Epithelial cell of proximal tubule (primary cell): ENCODE measurements at regions not wholly inside any gene's neighbourhood (a gene's known extent, or its start where the extent isn't known, plus 50 kb on each side); places are given as distances from the start of the nearest gene placed in this dataset.
A peak's percentile ranks its signal among the peaks of the same experiment; 100 is the strongest.

Source experiments
- DNase-seq: peaks from one replicate; pipeline ENCODE4 v3.0.0-alpha.2; 2011; ENCODE audit warnings: low read depth
- H3K4me3 ChIP-seq: 2 replicates; pipeline ENCODE4 v1.5.1; 2011; ENCODE audit warnings: low read depth, mild to moderate bottlenecking, low read length
- CTCF ChIP-seq: conservative IDR thresholded peaks from 2 replicates; pipeline ENCODE4 v1.5.1; 2012; ENCODE audit warnings: low read depth, mild to moderate bottlenecking, low read length

- H3K4me3 ChIP-seq: no peak overlapping the region
- DNase-seq: peak; percentile 12
- TF ChIP-seq CTCF: no peak
Measured at GRCh38 chrX:7286168-7286837, 138.3 kb upstream of the PUDP start.

GRCh38 chrX:7285765-7286164 lies 137.8 kb upstream of the PUDP start:
- no peak overlapping the region for H3K4me3 ChIP-seq
- no peak for TF ChIP-seq CTCF
- DNase-seq: no peak

- no peak for DNase-seq
- no peak for TF ChIP-seq CTCF
Measured at GRCh38 chrX:7283741-7284140, 135.8 kb upstream of the PUDP start.

GRCh38 chrX:7280520-7280919 lies 132.6 kb upstream of the PUDP start:
- no peak for TF ChIP-seq CTCF
- DNase-seq: no peak
- H3K4me3 ChIP-seq: no peak overlapping the region

More at GRCh38 chrX:7283741-7284140, 135.8 kb upstream of the PUDP start:
- H3K4me3 ChIP-seq: no peak overlapping the region

GRCh38 chrX:7272346-7272745 lies 124.4 kb upstream of the PUDP start:
- TF ChIP-seq CTCF: no peak
- DNase-seq: no peak

GRCh38 chrX:7270933-7271332 lies 123.0 kb upstream of the PUDP start:
- DNase-seq: no peak
- TF ChIP-seq CTCF: no peak

More at GRCh38 chrX:7272346-7272745, 124.4 kb upstream of the PUDP start:
- H3K4me3 ChIP-seq: no peak overlapping the region

GRCh38 chrX:7269991-7270390 lies 122.0 kb upstream of the PUDP start:
- no peak for TF ChIP-seq CTCF
- no peak overlapping the region for H3K4me3 ChIP-seq
- no peak for DNase-seq

More at GRCh38 chrX:7270933-7271332, 123.0 kb upstream of the PUDP start:
- no peak overlapping the region for H3K4me3 ChIP-seq
